ENCODE measurements at regions not wholly inside any gene's neighbourhood (a gene's known extent, or its start where the extent isn't known, plus 50 kb on each side); places are given as distances from the start of the nearest gene placed in this dataset.

GRCh38 chr5:54645882-54646355 lies 128.4 kb downstream of the SNX18 start:
- Histone ChIP-seq H3K4me3 (ENCODE audit: low read depth, low read length) (no peak overlapping the region), H3K27me3 (ENCODE audit: control insufficient read depth, insufficient read depth, low read length) (no peaks in the 10 kb centered on the region), H3K36me3 (ENCODE audit: control insufficient read depth, insufficient read depth, low read length) (no peaks in the 10 kb centered on the region)
- ChIA-PET CTCF (interaction anchor here (0.9 to 2.3 kb wide), 2 partner anchors 13 to 129 kb away, joined by 3 to 7 read pairs; no protein-coding TSS in a partner anchor), POLR2A (no interaction called here)
- TF ChIP-seq, protein P1, sequence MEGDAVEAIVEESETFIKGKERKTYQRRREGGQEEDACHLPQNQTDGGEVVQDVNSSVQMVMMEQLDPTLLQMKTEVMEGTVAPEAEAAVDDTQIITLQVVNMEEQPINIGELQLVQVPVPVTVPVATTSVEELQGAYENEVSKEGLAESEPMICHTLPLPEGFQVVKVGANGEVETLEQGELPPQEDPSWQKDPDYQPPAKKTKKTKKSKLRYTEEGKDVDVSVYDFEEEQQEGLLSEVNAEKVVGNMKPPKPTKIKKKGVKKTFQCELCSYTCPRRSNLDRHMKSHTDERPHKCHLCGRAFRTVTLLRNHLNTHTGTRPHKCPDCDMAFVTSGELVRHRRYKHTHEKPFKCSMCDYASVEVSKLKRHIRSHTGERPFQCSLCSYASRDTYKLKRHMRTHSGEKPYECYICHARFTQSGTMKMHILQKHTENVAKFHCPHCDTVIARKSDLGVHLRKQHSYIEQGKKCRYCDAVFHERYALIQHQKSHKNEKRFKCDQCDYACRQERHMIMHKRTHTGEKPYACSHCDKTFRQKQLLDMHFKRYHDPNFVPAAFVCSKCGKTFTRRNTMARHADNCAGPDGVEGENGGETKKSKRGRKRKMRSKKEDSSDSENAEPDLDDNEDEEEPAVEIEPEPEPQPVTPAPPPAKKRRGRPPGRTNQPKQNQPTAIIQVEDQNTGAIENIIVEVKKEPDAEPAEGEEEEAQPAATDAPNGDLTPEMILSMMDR (IDR thresholded peaks at IDR 0.05; ENCODE audit: insufficient read depth, low read depth, low read length), result no peak
- no peak for DNase-seq (ENCODE audit: low read depth)

GRCh38 chr5:54644226-54644625 lies 126.7 kb downstream of the SNX18 start:
- POLR2A ChIA-PET, result no interaction called here

DNA sequence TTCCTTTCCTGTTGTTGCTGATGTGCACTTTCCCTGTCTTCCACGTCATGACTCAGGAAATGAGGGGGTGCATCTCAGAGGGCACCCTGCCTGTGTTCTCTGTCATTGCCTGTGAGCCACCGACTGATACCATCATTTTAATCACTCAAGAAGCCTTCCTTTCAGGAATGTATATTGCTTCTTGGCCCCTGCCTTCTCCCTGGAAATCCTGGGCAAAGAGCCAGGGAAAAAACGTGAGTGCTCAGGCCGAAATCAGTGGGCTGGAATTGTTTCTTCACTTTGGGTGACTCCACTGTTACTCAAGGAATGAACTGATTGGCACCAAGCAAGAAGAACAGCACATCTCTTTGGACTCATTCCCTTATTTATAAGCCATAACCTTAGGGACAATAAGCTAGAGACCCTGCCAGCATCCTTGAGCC lies 126.1 kb downstream of the SNX18 start:
- no peak overlapping the region for H3K4me3 ChIP-seq (ENCODE audit: low read depth, low read length)
- POLR2A ChIA-PET, result no interaction called here

More at GRCh38 chr5:54644226-54644625, 126.7 kb downstream of the SNX18 start:
- TF ChIP-seq, protein P1 (IDR thresholded peaks at IDR 0.05; ENCODE audit: insufficient read depth, low read depth, low read length), result no peak
- Histone ChIP-seq H3K36me3 (ENCODE audit: control insufficient read depth, insufficient read depth, low read length) (no peaks in the 10 kb centered on the region), H3K27me3 (ENCODE audit: control insufficient read depth, insufficient read depth, low read length) (no peaks in the 10 kb centered on the region), H3K4me3 (ENCODE audit: low read depth, low read length) (no peak overlapping the region)
- no peak for DNase-seq (ENCODE audit: low read depth)
- CTCF ChIA-PET, result interaction anchor here (0.7 to 1.0 kb wide), 2 partner anchors 22 to 151 kb away, joined by 3 read pairs; no protein-coding TSS in a partner anchor

GRCh38 chr5:54639621-54640020 lies 122.1 kb downstream of the SNX18 start:
- Histone ChIP-seq H3K36me3 (ENCODE audit: control insufficient read depth, insufficient read depth, low read length) (no peaks in the 10 kb centered on the region), H3K4me3 (ENCODE audit: low read depth, low read length) (no peak overlapping the region), H3K27me3 (ENCODE audit: control insufficient read depth, insufficient read depth, low read length) (no peaks in the 10 kb centered on the region)
- POLR2A ChIA-PET, result no interaction called here
- no peak for DNase-seq (ENCODE audit: low read depth)
- CTCF ChIA-PET, result interaction anchor here (1.2 to 2.0 kb wide), 3 partner anchors 9 to 123 kb away, joined by 3 to 9 read pairs (median 3); no protein-coding TSS in a partner anchor
- TF ChIP-seq, protein P1 (IDR thresholded peaks at IDR 0.05; ENCODE audit: insufficient read depth, low read depth, low read length), result no peak

More for the DNA sequence above, 126.1 kb downstream of the SNX18 start:
- CTCF ChIA-PET, result no interaction called here
- Histone ChIP-seq H3K36me3 (ENCODE audit: control insufficient read depth, insufficient read depth, low read length) (no peaks in the 10 kb centered on the region), H3K27me3 (ENCODE audit: control insufficient read depth, insufficient read depth, low read length) (no peaks in the 10 kb centered on the region)
- TF ChIP-seq, protein P1 (IDR thresholded peaks at IDR 0.05; ENCODE audit: insufficient read depth, low read depth, low read length), result no peak
- DNase-seq (ENCODE audit: low read depth), result no peak

DNA sequence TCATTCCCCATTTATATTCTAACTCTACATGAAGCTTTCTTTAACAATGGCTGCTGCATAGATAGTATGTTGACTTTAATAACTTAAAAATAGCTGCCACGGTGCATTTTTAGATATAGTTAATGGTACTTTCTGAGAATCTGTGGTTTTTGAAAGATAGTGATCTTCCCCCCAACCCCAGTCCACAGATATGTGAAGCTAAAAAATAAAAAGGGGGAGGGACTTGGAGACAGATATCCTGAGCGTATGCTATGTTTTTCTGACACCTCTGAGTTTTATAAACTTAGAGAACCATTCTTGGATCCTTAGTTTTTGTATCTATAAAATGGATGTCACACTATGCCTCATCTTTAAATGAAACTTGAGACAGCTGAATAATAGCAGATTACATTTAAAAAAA lies 120.5 kb downstream of the SNX18 start:
- Histone ChIP-seq H3K27me3 (ENCODE audit: control insufficient read depth, insufficient read depth, low read length) (no peaks in the 10 kb centered on the region), H3K4me3 (ENCODE audit: low read depth, low read length) (no peak overlapping the region), H3K36me3 (ENCODE audit: control insufficient read depth, insufficient read depth, low read length) (no peaks in the 10 kb centered on the region)
- POLR2A ChIA-PET, result no interaction called here
- CTCF ChIA-PET, result interaction anchor here (0.6 to 1.1 kb wide), 2 partner anchors 32 to 148 kb away, joined by 4 to 5 read pairs; no protein-coding TSS in a partner anchor
- DNase-seq (ENCODE audit: low read depth), result no peak
- TF ChIP-seq, protein P1 (IDR thresholded peaks at IDR 0.05; ENCODE audit: insufficient read depth, low read depth, low read length), result no peak
